OCI-LY7 (cell line): ENCODE measurements at regions not wholly inside any gene's neighbourhood (a gene's known extent, or its start where the extent isn't known, plus 50 kb on each side); places are given as distances from the start of the nearest gene placed in this dataset.

ENCODE experiments used
- BruUV-seq: library from RNA; stranded (reverse); fragments of 400-500 nt; replicated peaks from 2 replicates; lab custom pipeline; 2021; lab: Mats Ljungman, UMichigan
- CTCF ChIA-PET: fragments of 300-600 bp; sonication (Branson Sonifier 250); formaldehyde crosslinking; loops from one replicate; lab custom pipeline; 2022; ENCODE audit warnings: antibody characterized with exemption; ENCODE audit not compliant: unreplicated experiment; lab: Charles Lee
- POLR2A ChIA-PET: fragments of 300-600 bp; sonication (Branson Sonifier 250); formaldehyde crosslinking; loops from one replicate; lab custom pipeline; 2022; ENCODE audit warnings: antibody characterized with exemption; lab: Charles Lee
- DNase-seq: peaks from one replicate; pipeline ENCODE4 v3.0.0-alpha.2; 2015; ENCODE audit warnings: low spot score
- H2AFZ ChIP-seq: fragments of 200-600 bp; sonication (generic), shearing (Covaris generic); 2 replicates; pipeline ENCODE4 v1.6.1; 2014; ENCODE audit warnings: mild to moderate bottlenecking, antibody characterized with exemption, low read length, moderate library complexity
- H3K27ac ChIP-seq: fragments of 200-600 bp; sonication (generic); 2 replicates; pipeline ENCODE4 v1.5.1; 2014; ENCODE audit warnings: mixed run types, low read depth, mild to moderate bottlenecking, moderate library complexity, low read length, inconsistent platforms; ENCODE audit not compliant: poor library complexity, severe bottlenecking
- H3K36me3 ChIP-seq: fragments of 200-600 bp; sonication (generic); 2 replicates; pipeline ENCODE4 v1.6.1; 2014; ENCODE audit warnings: mild to moderate bottlenecking, antibody characterized with exemption, low read length, moderate library complexity, mixed read lengths; ENCODE audit not compliant: insufficient read depth
- H3K4me1 ChIP-seq: fragments of 200-600 bp; sonication (generic); 2 replicates; pipeline ENCODE4 v1.5.1; 2014; ENCODE audit warnings: mild to moderate bottlenecking, low read length; ENCODE audit not compliant: insufficient read depth, poor library complexity, severe bottlenecking
- H3K4me2 ChIP-seq: fragments of 200-600 bp; sonication (generic); 2 replicates; pipeline ENCODE4 v1.6.1; 2014; ENCODE audit warnings: mild to moderate bottlenecking, low read length
- H3K4me3 ChIP-seq: fragments of 200-600 bp; sonication (generic); 2 replicates; pipeline ENCODE4 v1.5.1; 2014; ENCODE audit warnings: mild to moderate bottlenecking, low read depth, low read length; ENCODE audit not compliant: poor library complexity, severe bottlenecking
- H3K79me2 ChIP-seq: fragments of 200-600 bp; sonication (generic); 2 replicates; pipeline ENCODE4 v1.6.1; 2016; ENCODE audit warnings: low read depth, mild to moderate bottlenecking, low read length, moderate library complexity, mixed read lengths; ENCODE audit not compliant: insufficient read depth
- H3K9me2 ChIP-seq: fragments of 200-600 bp; sonication (generic); 2 replicates; pipeline ENCODE4 v1.6.1; 2016; ENCODE audit warnings: mild to moderate bottlenecking, low read length, mixed read lengths; ENCODE audit not compliant: insufficient read depth
- H3K9me3 ChIP-seq: fragments of 200-600 bp; sonication (generic); 2 replicates; pipeline ENCODE4 v1.6.1; 2014; ENCODE audit warnings: mild to moderate bottlenecking, mixed run types, low read length, mixed read lengths
- H4K20me1 ChIP-seq: fragments of 200-600 bp; sonication (generic); 2 replicates; pipeline ENCODE4 v1.6.1; 2014; ENCODE audit warnings: mild to moderate bottlenecking, antibody characterized with exemption, low read length, moderate library complexity, mixed read lengths; ENCODE audit not compliant: insufficient read depth
- CTCF ChIP-seq: fragments of 200-600 bp; sonication (generic); conservative IDR thresholded peaks from 2 replicates; pipeline ENCODE4 v1.5.1; 2014; ENCODE audit warnings: mild to moderate bottlenecking, antibody characterized with exemption, low read length, moderate library complexity, mixed read lengths
- EZH2phosphoT487 ChIP-seq: fragments of 200-600 bp; sonication (generic); IDR thresholded peaks from 2 replicates; pipeline ENCODE4 v1.6.1; 2018; ENCODE audit warnings: low read depth, borderline replicate concordance, mild to moderate bottlenecking, mixed run types, antibody characterized with exemption, low read length, moderate library complexity, mixed read lengths
- intact Hi-C: fragments of 100-400 bp; cut with micrococcal nuclease; formaldehyde crosslinking; loops from one replicate; pipeline ENCODE4 v1.10.0; 2022; ENCODE audit not compliant: unreplicated experiment

- POLR2A ChIA-PET, result no interaction called here
- Histone ChIP-seq H3K79me2 (no peaks in the 10 kb centered on the region), H3K4me3 (no peak overlapping the region), H3K9me3 (no peaks in the 10 kb centered on the region), H3K27ac (no peak overlapping the region), H3K4me2 (no peak overlapping the region), H2AFZ (no peak overlapping the region), H3K9me2 (no peaks in the 10 kb centered on the region), H4K20me1 (no peaks in the 10 kb centered on the region), H3K36me3 (no peaks in the 10 kb centered on the region), H3K4me1 (no peaks in the 10 kb centered on the region)
- TF ChIP-seq CTCF (no peak), EZH2phosphoT487 (no peak)
- DNase-seq, result no peak
- intact Hi-C loops, result no loop called here
- no TSS peak for BruUV-seq
- CTCF ChIA-PET, result no interaction called here
Observed at GRCh38 chr5:2904399-2904798, 152.9 kb upstream of the IRX2 start.

GRCh38 chr5:2903451-2904395 lies 152.2 kb upstream of the IRX2 start:
- Histone ChIP-seq H3K4me1 (no peaks in the 10 kb centered on the region), H3K9me2 (no peaks in the 10 kb centered on the region), H4K20me1 (no peaks in the 10 kb centered on the region), H3K27ac (no peak overlapping the region), H3K4me3 (no peak overlapping the region), H3K79me2 (no peaks in the 10 kb centered on the region), H3K36me3 (no peaks in the 10 kb centered on the region), H3K9me3 (no peaks in the 10 kb centered on the region), H3K4me2 (no peak overlapping the region), H2AFZ (no peak overlapping the region)
- POLR2A ChIA-PET, result no interaction called here
- no peak for DNase-seq
- TF ChIP-seq CTCF (no peak), EZH2phosphoT487 (no peak)
- no TSS peak for BruUV-seq
- CTCF ChIA-PET, result no interaction called here
- intact Hi-C loops, result no loop called here

GRCh38 chr5:2902742-2903297 lies 151.3 kb upstream of the IRX2 start:
- Histone ChIP-seq H3K4me1 (no peaks in the 10 kb centered on the region), H3K9me2 (no peaks in the 10 kb centered on the region), H3K4me3 (no peak overlapping the region), H3K27ac (no peak overlapping the region), H3K36me3 (no peaks in the 10 kb centered on the region), H3K79me2 (no peaks in the 10 kb centered on the region), H4K20me1 (no peaks in the 10 kb centered on the region), H2AFZ (no peak overlapping the region), H3K4me2 (no peak overlapping the region), H3K9me3 (no peaks in the 10 kb centered on the region)
- TF ChIP-seq CTCF (no peak), EZH2phosphoT487 (no peak)
- POLR2A ChIA-PET, result no interaction called here
- BruUV-seq, result no TSS peak
- CTCF ChIA-PET, result no interaction called here
- no peak for DNase-seq
- intact Hi-C loops, result no loop called here
